ENCODE measurements at regions not wholly inside any gene's neighbourhood (a gene's known extent, or its start where the extent isn't known, plus 50 kb on each side); places are given as distances from the start of the nearest gene placed in this dataset.
"Not testable (repeated sequence)": the region's sequence is repeated elsewhere in the genome, so short reads cannot be mapped to it uniquely, and the experiment has no call there.

GRCh38 chr18:65214456-65214855 lies 536.4 kb upstream of the CDH7 start:
- WGBS, 2 donors, result 80 to 86% methylated on average over 3 of the region's 3 CpGs
- H3K27ac ChIP-seq, result no peak overlapping the region
- TF ChIP-seq, protein P1, sequence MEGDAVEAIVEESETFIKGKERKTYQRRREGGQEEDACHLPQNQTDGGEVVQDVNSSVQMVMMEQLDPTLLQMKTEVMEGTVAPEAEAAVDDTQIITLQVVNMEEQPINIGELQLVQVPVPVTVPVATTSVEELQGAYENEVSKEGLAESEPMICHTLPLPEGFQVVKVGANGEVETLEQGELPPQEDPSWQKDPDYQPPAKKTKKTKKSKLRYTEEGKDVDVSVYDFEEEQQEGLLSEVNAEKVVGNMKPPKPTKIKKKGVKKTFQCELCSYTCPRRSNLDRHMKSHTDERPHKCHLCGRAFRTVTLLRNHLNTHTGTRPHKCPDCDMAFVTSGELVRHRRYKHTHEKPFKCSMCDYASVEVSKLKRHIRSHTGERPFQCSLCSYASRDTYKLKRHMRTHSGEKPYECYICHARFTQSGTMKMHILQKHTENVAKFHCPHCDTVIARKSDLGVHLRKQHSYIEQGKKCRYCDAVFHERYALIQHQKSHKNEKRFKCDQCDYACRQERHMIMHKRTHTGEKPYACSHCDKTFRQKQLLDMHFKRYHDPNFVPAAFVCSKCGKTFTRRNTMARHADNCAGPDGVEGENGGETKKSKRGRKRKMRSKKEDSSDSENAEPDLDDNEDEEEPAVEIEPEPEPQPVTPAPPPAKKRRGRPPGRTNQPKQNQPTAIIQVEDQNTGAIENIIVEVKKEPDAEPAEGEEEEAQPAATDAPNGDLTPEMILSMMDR (IDR thresholded peaks at IDR 0.05), result no peak
- no peaks in the 10 kb centered on the region for H3K4me1 ChIP-seq
- no peaks in the 10 kb centered on the region for H3K9me3 ChIP-seq
- no peaks in the 10 kb centered on the region for H3K36me3 ChIP-seq
- ATAC-seq (no peak), DNase-seq (no peak)
- intact Hi-C loops (cut with DNase I), result no loop called here
- no peak overlapping the region for H3K4me3 ChIP-seq
- no peaks in the 10 kb centered on the region for H3K27me3 ChIP-seq

GRCh38 chr18:65206551-65207260 lies 544.1 kb upstream of the CDH7 start:
- TF ChIP-seq, protein P1 (IDR thresholded peaks at IDR 0.05), result no peak
- no peaks in the 10 kb centered on the region for H3K36me3 ChIP-seq
- no peaks in the 10 kb centered on the region for H3K27me3 ChIP-seq
- DNase-seq (no peak), ATAC-seq (no peak)
- H3K4me1 ChIP-seq, result no peaks in the 10 kb centered on the region
- H3K27ac ChIP-seq, result no peak overlapping the region
- 84 to 89% methylated on average over 24 of the region's 24 CpGs for WGBS, 2 donors
- intact Hi-C loops (cut with DNase I), result no loop called here
- H3K4me3 ChIP-seq, result no peak overlapping the region
- no peaks in the 10 kb centered on the region for H3K9me3 ChIP-seq

DNA sequence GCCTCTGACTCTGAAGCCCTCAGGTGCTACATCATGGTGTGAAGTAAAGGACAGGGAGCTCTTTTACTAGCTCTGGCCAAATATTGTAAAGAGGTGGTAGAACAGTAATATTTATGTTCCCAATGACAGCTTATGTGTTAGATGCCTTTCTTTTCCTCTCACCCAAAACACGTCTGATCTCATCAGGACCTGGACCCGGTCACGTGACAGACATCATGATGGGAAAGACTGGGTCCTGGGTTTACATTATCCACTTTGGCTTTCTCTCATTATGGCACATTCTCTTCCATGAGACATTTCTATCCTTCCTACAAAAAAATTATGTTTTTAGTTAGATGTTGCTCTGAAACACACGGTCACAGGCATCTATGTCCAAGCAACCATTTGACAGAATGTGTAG lies 548.7 kb upstream of the CDH7 start:
- no peak for DNase-seq
- WGBS, 2 donors, result 85 to 91% methylated on average over 4 of the region's 4 CpGs
- H3K4me1 ChIP-seq, result no peaks in the 10 kb centered on the region
- H3K36me3 ChIP-seq, result no peaks in the 10 kb centered on the region
- H3K27me3 ChIP-seq, result no peaks in the 10 kb centered on the region
- no peaks in the 10 kb centered on the region for H3K9me3 ChIP-seq
- intact Hi-C loops (cut with DNase I), result no loop called here
- no peak overlapping the region for H3K4me3 ChIP-seq
- no peak overlapping the region for H3K27ac ChIP-seq
- TF ChIP-seq, protein P1 (IDR thresholded peaks at IDR 0.05), result no peak
- ATAC-seq, result no peak

GRCh38 chr18:65175681-65176080 lies 575.1 kb upstream of the CDH7 start:
- ATAC-seq, result no peak
- Histone ChIP-seq H3K4me3 (no peak overlapping the region), H3K36me3 (no peaks in the 10 kb centered on the region), H3K27me3 (no peaks in the 10 kb centered on the region), H3K27ac (no peak overlapping the region), H3K4me1 (no peaks in the 10 kb centered on the region), H3K9me3 (peaks cover 0 to 24% (median 0%) of the 10 kb centered on the region in 11 donors)
- intact Hi-C loops (cut with DNase I), result no loop called here
- WGBS, 2 donors, result 92 to 93% methylated on average over 2 of the region's 2 CpGs
- no peak for DNase-seq
- TF ChIP-seq, protein P1 (IDR thresholded peaks at IDR 0.05), result no peak

- peaks cover 0 to 16% (median 0%) of the 10 kb centered on the region in 11 donors for H3K9me3 ChIP-seq
- 91 to 95% methylated on average over 13 of the region's 13 CpGs for WGBS, 2 donors
- H3K27me3 ChIP-seq; H3K4me1 ChIP-seq; ATAC-seq; DNase-seq; H3K4me3 ChIP-seq; H3K27ac ChIP-seq; intact Hi-C loops (cut with DNase I); H3K36me3 ChIP-seq: not testable (repeated sequence)
Measured at GRCh38 chr18:65162086-65162485, 588.7 kb upstream of the CDH7 start.

Measured in heart right ventricle (tissue), 16 donors.